Stimulated activated CD8-positive, alpha-beta memory T cell treated with anti-CD3 and anti-CD28 coated beads, Interleukin-4, amount 100 ng/mL, for 4 hours (primary cell): ENCODE measurements at regions not wholly inside any gene's neighbourhood (a gene's known extent, or its start where the extent isn't known, plus 50 kb on each side); places are given as distances from the start of the nearest gene placed in this dataset.

Experiments used
- DNase-seq, 2 donors: peaks; one replicate each; pipeline ENCODE4 v3.0.0-alpha.2; 2020; ENCODE audit warnings: low read depth in 2 of 2, low spot score in 1 of 2

DNA sequence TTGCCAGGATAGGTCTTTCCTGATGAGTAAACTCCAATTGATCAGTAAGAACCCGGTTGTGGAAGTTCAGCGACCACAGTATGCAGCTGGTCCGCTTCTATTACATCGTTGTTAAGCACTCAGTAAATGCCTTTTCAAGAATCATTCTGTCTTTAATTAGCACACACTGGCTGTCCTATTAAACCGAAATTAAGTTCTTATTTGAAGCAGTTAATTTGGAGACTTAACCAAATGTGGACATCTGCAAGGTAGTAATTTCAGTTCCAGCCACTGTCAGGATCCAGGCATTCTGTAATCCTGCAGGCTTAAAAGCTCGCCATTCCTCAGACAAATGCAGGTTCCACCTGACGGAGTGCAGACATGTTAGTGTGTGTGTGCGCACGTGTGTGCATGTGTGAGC lies 254.6 kb downstream of the IRX2 start:
- no peak for DNase-seq

DNA sequence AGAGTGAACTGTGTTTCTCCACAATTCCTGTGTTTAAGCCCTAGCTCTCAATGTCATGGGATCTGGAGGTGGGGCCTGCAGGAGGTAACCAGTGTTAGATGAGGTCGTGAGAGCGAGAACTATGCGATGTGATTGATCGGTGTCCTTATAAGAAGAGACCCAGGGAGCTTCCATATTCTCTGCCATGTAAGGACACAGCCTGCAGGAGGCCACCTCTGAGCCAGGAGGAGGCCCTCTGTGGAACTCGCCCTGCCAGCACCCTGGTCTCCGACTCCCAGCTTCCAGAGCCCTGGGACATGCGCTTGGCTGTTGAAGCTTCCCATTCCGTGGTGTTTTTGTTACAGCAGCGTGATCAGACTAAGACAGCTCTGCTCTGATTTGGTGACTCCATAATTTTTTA lies 255.4 kb downstream of the IRX2 start:
- DNase-seq: no peak

DNA sequence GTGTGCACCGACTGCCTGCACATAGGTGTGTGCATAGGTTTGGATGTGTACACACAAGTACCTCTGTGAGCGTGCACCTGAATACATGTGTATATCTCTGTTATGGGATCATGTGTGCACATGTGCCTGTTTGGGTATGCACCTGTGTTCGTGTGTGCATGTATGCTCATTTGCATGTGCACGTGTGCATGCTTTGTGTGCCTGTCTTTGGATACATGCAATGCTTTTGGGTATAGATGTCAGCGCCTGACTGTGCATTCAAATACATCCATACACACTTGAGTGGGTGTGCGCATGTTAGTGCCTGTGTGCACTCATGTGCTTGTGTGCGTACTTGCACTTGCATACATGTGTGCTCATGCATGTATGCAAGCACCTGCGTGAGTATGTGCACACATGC lies 258.1 kb downstream of the IRX2 start:
- no peak for DNase-seq

- no peak for DNase-seq
Measured at GRCh38 chr5:2492476-2492875, 259.0 kb downstream of the IRX2 start.

- no peak for DNase-seq
Measured at GRCh38 chr5:2491846-2492245, 259.6 kb downstream of the IRX2 start.

DNA sequence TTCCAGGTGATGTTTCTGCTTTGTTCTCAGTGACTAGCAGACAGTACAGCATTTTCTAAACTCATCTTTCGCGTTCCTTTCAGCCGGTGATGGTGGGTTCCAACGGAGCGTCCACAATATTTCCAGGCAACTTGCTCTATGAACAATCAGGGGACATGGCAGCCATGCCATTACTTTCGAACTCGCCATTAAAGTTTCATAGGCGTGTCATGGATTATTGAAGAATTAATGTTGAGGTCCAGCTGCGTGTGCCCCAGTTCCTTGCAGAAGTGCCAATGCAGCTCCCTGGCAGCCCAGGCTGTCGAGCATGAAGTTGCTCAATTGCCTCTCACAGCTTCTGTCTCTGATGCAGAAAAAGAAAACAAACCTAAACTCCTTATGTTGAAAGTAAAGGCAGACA lies 262.2 kb downstream of the IRX2 start:
- DNase-seq: no peak

- DNase-seq: no peak
Measured at GRCh38 chr5:2488593-2488992, 262.9 kb downstream of the IRX2 start.

DNA sequence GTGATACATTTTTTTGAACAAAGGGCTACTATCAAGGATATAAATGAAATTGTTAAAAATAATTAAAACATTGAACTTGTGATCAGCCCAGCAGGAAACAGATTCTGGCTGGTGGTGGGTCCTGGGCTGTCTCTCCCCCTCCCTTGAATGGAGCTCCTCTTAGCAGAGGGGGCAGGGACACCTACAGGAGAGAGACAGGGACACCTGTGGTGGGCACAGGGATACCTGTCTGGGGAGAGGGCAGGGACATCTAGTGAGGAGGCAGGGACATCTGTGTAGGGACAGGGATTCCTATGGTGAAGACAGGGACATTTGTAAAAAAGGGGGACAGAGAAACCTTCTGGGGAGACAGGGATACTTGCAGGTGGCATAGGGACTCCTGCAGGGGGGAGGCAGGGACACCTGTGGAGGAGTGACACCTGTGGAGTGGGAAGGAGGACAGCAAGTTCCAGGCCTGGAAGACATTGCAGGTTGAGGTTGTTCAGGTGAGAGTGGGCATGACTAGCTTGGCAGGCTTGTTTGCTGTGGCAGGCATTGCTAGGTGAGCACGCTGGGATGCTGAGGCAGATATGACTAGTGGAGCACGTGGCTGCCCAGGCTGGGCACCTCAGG lies 264.2 kb downstream of the IRX2 start:
- DNase-seq: no peak

DNA sequence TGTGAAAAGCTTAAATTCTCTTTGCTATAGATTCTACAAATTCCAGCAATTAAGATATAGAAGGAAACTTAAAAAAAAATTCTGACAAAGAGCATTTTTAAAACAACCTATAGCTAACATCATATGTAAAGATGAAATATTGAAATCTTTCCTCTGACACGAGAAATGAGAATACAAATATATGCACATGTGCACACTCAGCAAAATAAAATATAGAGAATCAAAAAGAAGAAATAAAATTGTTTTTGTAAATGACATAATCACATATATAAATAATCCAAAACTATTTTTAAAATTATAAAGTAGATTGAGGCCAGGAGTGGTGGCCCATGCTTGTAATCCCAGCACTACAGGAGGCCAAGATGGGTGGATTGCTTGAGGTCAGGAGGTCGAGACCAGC lies 265.1 kb downstream of the IRX2 start:
- no peak for DNase-seq

- no peak for DNase-seq
Measured at GRCh38 chr5:2482778-2483177, 268.7 kb downstream of the IRX2 start.

DNA sequence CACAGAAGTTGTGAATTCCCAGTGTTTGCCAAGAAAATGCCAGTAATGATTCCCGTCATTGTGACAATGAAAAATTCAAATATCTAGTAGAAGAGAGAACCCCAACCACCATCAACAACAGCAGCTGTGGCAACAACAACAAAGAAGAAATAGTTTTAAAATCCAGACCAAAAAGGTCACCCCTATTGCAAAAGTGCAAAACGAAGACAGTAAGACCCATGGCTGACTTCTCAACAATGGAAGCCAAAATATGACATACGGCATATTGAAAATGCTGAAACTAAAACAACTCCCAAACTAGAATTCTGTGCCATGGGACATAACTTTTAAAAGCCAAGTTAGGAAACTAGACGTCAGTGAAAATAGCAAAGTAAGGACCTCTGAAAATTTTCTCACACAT lies 270.6 kb downstream of the IRX2 start:
- no peak for DNase-seq

DNA sequence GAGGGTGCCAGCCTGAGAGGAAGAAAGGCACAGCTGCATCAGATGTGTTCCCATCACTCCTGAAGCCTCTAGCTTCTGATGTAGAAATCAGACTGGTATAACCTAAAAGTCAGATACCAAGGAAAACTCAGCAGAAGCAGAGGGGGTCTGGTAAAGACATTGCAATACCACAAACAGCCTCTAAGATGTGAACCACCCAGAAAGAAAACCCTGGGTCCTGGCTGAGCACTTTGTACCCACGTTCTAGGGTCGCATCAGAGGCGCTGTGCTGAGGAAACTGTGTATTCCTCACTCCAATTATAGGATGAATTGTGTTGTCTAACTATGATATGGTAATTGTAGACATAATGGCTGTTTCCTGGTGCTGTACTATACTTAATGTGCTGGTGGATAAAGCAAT lies 275.6 kb downstream of the IRX2 start:
- no peak for DNase-seq

DNA sequence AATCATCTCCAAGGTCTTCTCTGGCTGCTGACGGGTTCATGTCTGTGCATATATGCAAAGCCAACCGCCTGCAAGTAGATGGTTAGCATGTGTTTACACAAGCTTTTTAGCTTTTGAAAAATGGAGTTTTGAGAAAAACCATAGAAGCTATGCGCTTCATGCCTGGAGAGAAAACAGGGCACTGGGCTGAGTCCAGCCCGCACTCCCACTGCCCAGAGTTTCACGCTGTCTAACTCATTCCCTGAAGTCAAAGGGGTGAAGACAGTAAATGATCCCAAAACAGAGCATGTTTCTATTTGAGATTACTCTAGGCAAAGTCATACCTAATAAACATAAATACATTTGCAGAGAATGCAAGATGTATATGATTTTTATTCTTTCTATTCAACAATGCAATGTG lies 278.8 kb downstream of the IRX2 start:
- no peak for DNase-seq

DNA sequence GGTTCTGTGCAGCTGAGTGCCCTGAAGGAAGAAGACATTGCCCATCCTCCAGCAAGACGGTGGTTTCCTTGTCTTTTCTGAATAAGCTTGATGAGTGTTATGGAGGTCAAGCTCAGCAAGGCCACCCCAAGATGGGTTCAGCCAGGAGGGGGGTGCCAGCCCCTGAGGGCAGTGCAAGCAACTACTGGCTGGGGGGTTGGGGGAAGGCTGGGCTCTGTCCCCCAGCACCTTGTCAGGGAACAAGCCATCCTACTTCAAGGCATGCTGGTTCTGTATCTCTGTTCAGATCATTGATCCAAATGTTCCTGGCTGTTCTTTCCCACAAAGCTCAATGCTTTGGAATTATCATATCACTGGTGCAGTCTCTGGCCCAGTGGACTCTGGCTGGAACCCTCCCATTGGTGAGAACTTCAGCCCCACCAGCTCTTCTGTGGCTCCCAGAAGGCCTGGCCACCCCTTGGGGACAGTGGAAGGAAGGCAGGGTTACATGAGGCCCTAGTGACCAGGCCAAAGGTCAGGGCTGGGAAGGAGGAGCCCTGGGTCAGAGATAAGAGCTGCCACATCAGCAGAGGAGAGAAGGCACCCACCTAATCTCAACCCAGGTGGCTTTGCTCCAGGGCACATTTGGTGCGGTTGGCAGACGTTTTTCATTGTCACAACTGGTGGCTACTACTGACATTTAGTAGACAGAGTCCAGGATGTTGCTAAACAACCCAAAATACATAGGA lies 280.2 kb downstream of the IRX2 start:
- DNase-seq: no peak

DNA sequence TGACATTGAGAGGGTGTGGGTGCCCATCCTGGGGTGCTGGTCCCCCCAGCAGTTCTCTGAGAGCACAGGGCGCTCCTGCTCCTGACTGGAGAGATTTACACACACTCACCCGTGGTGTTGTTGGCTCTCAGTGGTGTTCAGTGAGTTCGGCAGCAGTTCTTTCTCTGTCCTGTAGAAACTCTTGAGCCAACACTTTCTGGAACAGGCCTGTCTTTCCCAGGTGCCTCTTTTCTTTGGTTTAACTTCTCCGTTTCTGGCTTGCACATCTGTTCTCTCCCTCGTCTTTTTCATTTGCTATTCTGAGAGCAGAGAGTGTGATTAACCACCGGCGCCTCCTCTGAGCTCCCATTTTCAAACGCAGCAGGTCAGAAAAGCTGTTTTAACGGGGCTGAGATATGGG lies 284.5 kb downstream of the IRX2 start:
- no peak for DNase-seq

DNA sequence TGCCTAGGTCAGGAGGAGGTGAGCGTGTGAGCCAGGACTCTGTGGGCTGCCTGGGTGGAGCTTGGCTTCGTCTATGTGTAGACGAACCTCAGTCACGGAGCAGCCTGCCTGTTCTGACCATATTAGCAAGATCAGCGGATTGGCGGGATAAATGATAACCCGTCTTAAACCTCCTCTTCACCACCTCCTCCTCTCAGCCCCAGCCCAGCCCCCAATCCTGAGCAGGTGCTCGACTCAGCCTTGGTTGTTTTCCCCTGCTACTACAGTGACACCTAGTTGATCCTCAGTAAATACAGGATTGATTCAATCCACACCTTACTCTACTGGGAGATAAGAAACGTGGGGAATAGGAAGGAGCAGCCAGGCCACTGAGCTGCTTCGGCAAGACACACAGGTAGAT lies 286.1 kb downstream of the IRX2 start:
- DNase-seq: no peak

- DNase-seq: no peak
Measured at GRCh38 chr5:2464141-2464540, 287.3 kb downstream of the IRX2 start.

DNA sequence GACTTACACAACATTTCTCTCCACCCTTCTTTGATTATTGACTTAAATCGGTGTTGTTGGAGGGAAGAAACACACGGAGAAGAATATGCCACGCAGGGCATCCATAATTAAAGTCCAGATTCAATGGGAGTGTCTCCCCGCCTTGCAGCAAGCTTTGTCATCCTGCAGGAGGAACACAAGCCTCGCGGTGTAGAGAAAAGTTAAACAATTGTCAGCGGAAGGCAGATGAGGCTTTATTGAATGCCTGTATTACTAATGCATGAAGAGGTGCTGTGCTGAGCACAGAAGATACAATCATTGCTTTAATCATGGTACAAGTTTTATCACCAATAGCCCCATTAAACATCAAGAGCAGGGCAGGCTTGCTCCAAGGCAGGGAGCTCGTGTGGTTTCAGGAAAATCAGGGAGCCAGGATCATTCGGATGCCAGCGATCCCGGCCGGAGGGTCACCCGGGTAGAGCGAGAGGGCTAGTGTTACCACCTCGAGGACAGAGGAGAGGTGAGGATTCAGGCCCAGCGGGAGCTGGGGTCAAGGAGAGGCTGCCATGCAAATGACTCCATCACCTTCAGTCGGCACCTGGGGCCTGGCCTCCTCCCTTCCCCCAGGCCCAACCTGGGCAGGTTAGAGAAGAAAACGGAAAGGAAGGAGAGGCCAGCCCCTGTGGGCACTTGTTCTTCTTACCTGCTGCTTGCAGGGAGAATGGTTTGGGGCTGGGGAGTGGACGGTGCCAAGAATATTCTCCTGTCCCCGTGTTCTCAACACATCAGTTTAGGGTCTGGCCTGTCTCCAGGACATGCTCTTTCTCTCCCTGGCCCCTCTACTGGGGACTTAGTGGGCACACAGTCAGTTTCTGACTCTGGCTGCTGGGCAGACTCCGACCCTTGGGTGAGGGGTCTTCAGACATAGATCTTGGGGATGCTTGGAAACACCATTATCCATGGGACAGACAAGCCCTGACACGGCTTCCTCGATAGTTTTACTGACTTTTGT lies 289.5 kb downstream of the IRX2 start:
- DNase-seq: no peak

GRCh38 chr5:2460098-2460497 lies 291.4 kb downstream of the IRX2 start:
- DNase-seq: no peak

GRCh38 chr5:2459251-2459650 lies 292.2 kb downstream of the IRX2 start:
- no peak for DNase-seq

- DNase-seq: no peak
Measured at GRCh38 chr5:2455878-2456277, 295.6 kb downstream of the IRX2 start.

DNA sequence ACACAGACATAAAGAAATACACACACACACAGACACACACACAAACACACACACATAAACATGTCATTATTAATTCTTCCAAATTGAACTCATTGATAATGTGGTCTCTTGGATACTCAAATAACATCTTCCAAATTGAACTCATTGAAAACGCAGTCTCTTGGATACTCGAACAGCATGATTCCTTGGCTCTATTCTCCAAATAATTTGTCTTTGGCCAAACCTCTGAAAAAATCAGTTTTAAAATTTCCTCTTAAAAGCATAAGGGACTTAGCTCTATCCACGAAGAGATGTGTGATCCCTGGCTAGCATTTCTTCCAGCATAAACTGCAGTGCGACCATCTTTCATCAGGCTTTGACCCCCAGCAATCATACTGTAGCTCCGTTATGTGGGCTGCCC lies 296.6 kb downstream of the IRX2 start:
- no peak for DNase-seq
